Inflammatory macrophage (primary cell): ENCODE measurements at regions not wholly inside any gene's neighbourhood (a gene's known extent, or its start where the extent isn't known, plus 50 kb on each side); places are given as distances from the start of the nearest gene placed in this dataset.

ENCODE experiments used
- DNase-seq, 2 donors: peaks; one replicate each; pipeline ENCODE4 v3.0.0-alpha.2; 2020 to 2022

DNA sequence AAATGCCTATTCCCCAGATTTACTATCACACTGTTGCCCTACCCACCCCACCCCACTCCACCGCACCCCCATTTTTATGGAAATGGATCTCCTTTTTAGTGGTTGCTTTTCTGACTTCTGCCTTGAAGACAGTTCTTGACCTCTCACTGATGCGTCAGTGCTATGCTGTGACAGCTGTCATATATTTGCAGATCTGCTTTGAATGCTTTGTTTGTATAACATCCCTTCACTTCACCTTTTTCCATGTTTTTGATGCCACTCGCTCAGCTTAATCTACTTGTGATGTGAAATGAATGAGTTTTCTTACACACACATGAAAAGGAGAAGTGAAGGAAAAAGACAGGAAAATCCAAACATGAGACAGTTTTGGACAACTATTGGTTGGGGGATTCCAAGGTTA lies 731.0 kb downstream of the SLITRK6 start:
- DNase-seq = no peak

DNA sequence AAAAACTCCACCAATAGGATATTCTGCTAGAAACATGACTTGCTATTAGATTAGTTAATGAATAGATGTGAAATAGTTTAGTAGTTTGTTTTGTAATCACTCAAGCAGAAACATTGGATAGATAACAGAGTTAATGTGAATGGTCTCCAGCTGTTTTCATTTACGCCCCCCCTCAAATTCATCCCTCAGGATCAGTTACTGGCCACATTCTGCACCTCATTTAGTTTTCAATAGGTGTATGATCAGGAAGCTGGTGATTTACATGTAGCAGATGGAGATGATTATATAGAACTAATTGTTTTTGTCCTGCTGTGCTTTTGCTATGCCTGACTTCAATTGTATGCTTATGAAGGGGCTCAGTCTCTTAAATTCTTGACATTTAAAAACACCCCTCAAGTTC lies 759.0 kb downstream of the SLITRK6 start:
- no peak for DNase-seq

- no peak for DNase-seq
These were observed 767.4 kb downstream of the SLITRK6 start for GRCh38 chr13:85031771-85032170.

DNA sequence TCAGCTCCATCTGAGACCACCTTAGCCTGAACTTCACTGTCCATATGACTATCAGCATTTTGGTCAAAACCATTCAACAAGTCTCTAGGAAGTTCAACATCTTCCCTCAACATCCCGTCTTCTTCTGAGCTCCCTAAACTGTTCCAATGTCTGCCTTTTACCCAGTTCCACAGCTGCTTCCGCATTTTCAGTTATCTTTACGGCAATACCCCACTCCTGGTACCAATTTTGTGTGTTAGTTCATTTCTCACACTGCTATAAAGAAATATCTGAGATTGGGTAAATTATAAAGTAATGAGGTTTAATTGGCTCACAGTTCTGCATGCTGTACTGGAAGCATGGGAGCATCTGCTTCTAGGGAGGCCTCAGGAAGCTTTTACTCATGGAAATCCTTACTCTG lies 771.2 kb downstream of the SLITRK6 start:
- DNase-seq = no peak

GRCh38 chr13:85019121-85019520 lies 780.1 kb downstream of the SLITRK6 start:
- DNase-seq = no peak

GRCh38 chr13:85013006-85013405 lies 786.2 kb downstream of the SLITRK6 start:
- DNase-seq = no peak

DNA sequence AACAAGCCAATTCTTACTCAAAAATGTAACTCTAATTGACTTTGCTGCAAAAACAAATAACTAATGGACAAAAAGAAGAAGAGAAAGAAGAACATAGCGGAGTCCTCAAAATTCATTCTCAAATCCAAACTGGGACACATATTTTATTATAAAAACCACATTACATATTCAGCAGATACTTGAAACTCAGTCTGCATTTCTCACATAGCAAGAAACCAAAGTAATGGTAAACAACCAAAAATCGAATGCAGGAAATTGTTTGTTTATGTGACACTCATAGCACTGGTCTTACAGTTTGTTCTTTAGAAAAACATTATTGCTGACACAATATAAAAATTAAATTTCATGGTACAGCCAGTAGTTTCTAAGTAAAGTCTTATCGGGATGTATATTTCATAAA lies 789.8 kb downstream of the SLITRK6 start:
- no peak for DNase-seq

GRCh38 chr13:84999252-84999651 lies 800.0 kb downstream of the SLITRK6 start:
- no peak for DNase-seq

DNA sequence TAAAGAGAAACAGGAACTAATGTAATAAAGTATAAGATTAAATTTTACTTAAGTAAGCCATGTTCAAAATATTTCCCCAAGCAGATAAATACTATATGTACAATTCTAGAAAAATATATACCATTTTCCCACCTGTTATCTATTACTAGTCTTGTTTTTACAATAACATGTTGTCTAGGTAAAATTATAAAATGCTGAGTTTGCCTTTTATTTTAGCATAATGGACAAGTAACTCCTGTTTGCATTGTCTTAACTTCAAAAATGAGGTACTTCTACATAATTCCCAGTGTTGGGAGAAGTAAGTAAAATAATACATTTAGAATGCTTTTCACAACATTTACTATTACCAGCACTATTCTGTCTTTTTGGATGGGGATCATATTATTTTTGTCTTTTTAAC lies 800.5 kb downstream of the SLITRK6 start:
- no peak for DNase-seq

- no peak for DNase-seq
These were observed 801.4 kb downstream of the SLITRK6 start for GRCh38 chr13:84997858-84998257.

DNA sequence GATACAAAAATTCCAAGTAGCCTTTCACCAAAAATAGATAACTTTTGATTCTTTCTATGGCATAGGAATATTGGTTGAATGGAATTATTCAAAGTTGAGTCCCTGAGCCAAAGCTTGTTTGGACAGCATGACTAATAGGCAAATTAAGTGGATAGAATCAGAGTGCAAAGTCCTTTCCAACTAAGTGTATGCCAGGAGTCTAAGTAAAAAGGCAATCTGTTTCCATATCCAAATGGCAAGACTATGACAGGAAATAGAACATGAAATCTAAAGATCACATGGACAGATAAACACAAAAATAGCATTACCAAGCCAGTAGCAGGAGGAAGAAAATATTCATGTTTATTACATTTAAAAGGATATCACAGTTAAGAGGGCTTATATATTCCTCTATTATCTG lies 804.6 kb downstream of the SLITRK6 start:
- no peak for DNase-seq

- no peak for DNase-seq
These were observed 813.4 kb downstream of the SLITRK6 start for GRCh38 chr13:84985860-84986259.

DNA sequence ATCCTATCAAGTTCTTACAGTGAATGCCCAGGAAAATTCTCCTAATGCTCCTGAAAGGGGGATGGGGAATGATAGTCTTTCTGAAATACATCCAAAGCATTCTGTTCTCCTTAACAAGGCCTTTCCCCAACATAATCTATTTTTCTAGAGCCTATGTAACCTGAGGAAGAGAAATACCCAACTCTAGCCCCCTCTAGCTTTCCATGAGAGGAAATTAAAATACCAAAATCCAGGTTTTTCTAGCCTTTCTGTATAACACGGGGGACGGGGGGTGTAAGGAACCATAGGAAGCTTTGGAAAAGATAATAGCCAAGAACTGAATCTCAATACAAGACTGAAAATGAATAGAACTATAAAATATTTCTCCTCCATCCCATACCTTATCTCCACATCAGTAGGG lies 815.9 kb downstream of the SLITRK6 start:
- no peak for DNase-seq

DNA sequence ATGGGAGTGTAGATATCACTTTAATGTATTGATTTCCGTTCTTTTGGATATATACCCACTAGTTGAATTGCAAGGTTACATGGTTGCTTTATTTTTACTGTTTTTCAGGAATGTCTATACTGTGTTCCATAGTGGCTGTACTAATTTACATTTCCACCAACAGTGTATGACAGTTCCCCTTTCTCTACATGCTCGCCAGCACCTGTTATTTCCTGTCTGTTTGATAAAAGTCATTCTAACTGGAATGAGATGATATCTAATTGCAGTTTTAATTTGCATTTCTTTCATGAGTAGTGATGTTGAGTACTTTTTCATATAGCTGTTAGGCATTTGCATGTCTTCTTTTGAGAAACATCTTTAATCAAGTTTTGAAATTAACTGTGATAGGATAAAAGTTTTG lies 818.6 kb downstream of the SLITRK6 start:
- DNase-seq = no peak

- DNase-seq = no peak
These were observed 820.4 kb downstream of the SLITRK6 start for GRCh38 chr13:84978851-84979250.

- no peak for DNase-seq
These were observed 825.6 kb downstream of the SLITRK6 start for GRCh38 chr13:84973661-84974060.

DNA sequence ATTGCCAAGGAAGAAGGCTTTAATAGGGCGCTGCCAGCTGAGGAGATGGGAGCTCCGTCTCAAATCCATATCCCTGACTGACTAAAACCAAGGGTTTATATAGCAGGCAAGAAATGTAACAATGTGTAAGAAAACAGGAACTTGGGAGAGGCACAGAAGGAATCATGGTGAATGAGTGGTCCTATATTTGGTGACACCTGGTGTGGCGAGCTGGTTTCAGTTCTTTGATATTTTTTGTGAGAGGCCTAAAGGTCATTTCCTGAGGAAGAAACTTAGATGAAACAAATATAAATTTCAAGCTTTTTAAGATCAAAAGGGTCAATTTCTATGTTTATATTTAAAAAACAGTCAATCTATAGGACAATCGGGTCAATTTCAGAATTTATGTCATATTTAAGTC lies 826.3 kb downstream of the SLITRK6 start:
- DNase-seq = no peak

DNA sequence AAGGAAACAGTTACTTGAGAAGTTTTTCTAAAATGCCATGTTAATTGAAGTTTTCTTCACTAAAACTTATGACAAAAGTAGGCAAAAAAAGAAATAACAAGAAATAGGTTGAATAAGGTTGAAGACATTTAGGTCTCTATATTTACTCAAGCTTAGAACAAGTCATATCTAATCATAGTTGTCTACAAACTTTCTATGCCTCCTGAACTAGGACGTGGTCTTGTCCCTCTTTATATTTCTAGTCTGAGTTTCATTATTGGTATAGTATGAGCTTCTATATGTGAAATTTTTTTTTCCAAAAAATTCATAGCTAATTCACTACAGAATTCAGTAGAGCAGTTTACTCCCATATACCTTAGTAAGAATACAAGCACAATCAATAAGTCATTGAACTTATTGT lies 836.4 kb downstream of the SLITRK6 start:
- no peak for DNase-seq

GRCh38 chr13:84962141-84962750 lies 837.0 kb downstream of the SLITRK6 start:
- no peak for DNase-seq

GRCh38 chr13:84961023-84961422 lies 838.2 kb downstream of the SLITRK6 start:
- no peak for DNase-seq

DNA sequence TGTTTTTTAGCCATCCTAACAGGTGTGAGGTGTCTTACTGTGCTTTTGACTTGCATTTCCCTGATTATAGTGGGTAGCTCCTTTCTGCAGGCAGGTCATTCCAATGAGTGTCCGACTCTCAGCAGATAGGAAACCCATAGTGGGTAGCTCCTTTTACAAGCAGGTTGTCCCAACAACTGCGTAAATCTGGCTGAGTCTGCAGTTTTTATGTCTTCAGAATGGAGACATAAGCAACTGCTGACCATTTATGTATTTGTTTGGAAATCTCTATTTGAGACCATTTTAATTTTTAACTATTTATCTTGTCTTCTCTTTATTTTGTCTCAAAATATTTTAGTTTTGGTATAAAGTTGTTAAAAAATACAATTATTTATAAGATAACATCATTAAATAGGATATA lies 839.4 kb downstream of the SLITRK6 start:
- no peak for DNase-seq

DNA sequence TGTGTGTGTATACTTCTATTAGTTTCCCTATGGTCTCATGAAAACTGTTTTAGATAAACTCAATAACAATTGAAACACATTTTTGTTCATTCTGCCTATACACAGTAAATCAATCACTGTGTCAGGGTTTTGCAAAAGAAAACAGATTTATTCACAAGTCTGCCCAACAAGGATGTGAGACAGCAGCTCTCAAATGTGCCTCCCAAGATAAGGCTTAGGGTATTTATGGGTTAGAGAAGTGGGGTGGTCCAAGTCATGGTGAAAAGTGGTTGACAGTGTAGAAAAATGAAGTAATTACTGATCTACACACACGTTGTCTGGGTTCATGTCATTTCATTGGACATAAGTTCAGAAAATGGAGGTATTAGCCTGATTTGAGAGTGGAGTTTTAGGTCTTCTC lies 844.6 kb downstream of the SLITRK6 start:
- DNase-seq = no peak

GRCh38 chr13:84951128-84951527 lies 848.1 kb downstream of the SLITRK6 start:
- DNase-seq = no peak

DNA sequence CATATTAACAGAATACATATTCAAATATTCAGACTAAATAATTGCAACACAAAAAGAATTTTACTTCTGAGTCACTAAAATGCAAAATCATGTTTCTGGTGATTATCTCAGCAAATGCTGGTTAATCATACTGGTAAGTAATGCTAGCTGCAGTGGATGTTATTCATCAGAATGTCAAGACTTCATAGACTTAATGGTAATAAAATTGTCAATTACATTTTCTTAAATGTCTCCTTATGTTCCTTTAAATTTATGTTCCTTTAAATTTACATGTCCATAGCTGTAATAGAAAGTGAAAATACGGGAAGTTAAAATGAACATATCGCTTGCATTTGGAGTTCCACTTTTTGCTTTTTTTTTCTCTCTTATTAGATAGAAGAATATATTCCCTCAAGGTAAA lies 853.0 kb downstream of the SLITRK6 start:
- peak in 1 of 2 donors; percentile 40 for DNase-seq

- no peak for DNase-seq
These were observed 858.4 kb downstream of the SLITRK6 start for GRCh38 chr13:84940798-84941197.

DNA sequence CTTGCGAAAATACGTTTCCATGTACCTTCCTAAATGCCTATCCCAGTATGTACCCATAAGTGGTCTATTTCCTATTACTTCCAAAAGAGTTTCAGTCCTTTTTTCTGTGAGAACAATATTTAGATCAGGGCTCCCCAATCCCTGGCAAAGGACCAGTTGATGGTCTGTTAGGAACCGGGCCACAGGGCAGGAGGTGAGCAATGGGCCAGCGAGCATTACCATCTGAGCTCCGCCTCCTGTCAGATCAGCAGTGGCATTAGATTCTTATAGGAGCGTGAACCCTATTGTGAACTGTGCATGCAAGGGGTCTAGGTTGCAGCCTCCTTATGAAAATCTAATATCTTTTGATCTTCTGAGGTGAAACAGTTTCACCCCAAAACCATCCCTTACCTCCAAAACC lies 859.1 kb downstream of the SLITRK6 start:
- DNase-seq = no peak
